Heart left ventricle (tissue), 16 donors: ENCODE measurements at regions not wholly inside any gene's neighbourhood (a gene's known extent, or its start where the extent isn't known, plus 50 kb on each side); places are given as distances from the start of the nearest gene placed in this dataset.

ENCODE experiments used
- ATAC-seq, 4 donors: fragments of 200-7000 bp; cut with Tn5 transposase; one replicate each; pipeline ENCODE4 v1.9.1; 2020 to 2022; ENCODE audit warnings: moderate library complexity in 4 of 4, mild to moderate bottlenecking in 3 of 4, moderate number of reproducible peaks in 1 of 4
- DNase-seq, 5 donors: peaks; one replicate each; pipeline ENCODE4 v3.0.0-alpha.2; 2020
- H3K27ac ChIP-seq, 12 donors: fragments of 200-600 bp; sonication (generic) in 4 of 12; one replicate each; pipeline versions ENCODE4 v1.5.0 to v1.8.0; 2016 to 2022; ENCODE audit warnings: mild to moderate bottlenecking in 2 of 12
- H3K27me3 ChIP-seq, 9 donors: fragments of 200-600 bp; sonication (generic) in 2 of 9; one replicate each; pipeline versions ENCODE4 v1.5.1 to v1.8.0; 2016 to 2022; ENCODE audit warnings: mild to moderate bottlenecking in 3 of 9
- H3K36me3 ChIP-seq, 9 donors: fragments of 200-600 bp; sonication (generic) in 2 of 9; one replicate each; pipeline versions ENCODE4 v1.5.0 to v1.8.0; 2018 to 2022; ENCODE audit warnings: mild to moderate bottlenecking in 2 of 9
- H3K4me1 ChIP-seq, 12 donors: fragments of 200-600 bp; sonication (generic) in 4 of 12; one replicate each; pipeline versions ENCODE4 v1.5.0 to v1.8.0; 2016 to 2022; ENCODE audit warnings: mild to moderate bottlenecking in 3 of 12
- H3K4me3 ChIP-seq, 12 donors: fragments of 200-600 bp; sonication (generic) in 4 of 12; one replicate each; pipeline versions ENCODE4 v1.5.0 to v1.8.0; 2017 to 2022; ENCODE audit warnings: mild to moderate bottlenecking in 9 of 12, moderate library complexity in 4 of 12
- H3K9me3 ChIP-seq, 12 donors: fragments of 200-600 bp; sonication (generic) in 4 of 12; one replicate each; pipeline versions ENCODE4 v1.5.0 to v1.8.0; 2016 to 2022; ENCODE audit warnings: mild to moderate bottlenecking in 1 of 12
- POLR2A ChIP-seq, 2 donors: fragments of 450-650 bp; IDR thresholded peaks; one replicate each; pipeline ENCODE4 v1.6.1; 2017; ENCODE audit warnings: antibody characterized with exemption in 2 of 2, mild to moderate bottlenecking in 2 of 2, moderate library complexity in 2 of 2
- WGBS, 4 donors: extraction: QIAGEN DNeasy Blood & Tissue Kit in 2 of 4; methylation state at CpG; one replicate each; pipeline versions ENCODE4 v1.1.5 to v1.1.7; 2013 to 2018; 5-methylcytosine and 5-hydroxymethylcytosine counted together
- intact Hi-C, 10 donors: fragments of 100-400 bp; cut with DNase I; formaldehyde crosslinking; loops; one replicate each; pipeline versions ENCODE4 v1.11.1 to v1.14.2; 2022
- TF ChIP-seq, protein P1 (sequence below), 12 donors: fragments of 200-600 bp; sonication (generic) in 4 of 12; IDR thresholded peaks; one replicate each; pipeline versions ENCODE4 v1.5.0 to v1.8.0; 2018 to 2022; ENCODE audit warnings: antibody characterized with exemption in 12 of 12, mild to moderate bottlenecking in 5 of 12
- donor health status: ischemic (EF 13 %, LVEDD 7.1; RV severe dilation, severe dysfunction).
- donor health status: healthy with polysubstance abuse.
- donor health status: DM: no; HTN: yes; CAD: no.
- donor health status: DM: no; HTN: no; CAD: no.
- donor health status: ischemic (EF 25% LVEDD 6.9; RV normal size, moderate dysfunction).
- donor health status: ischemic (EF 25% LVEDD 5.7; RV mildly dilated, moderate dysfunction).
- donor health status: healthy.
- donor health status: DM: yes; HTN: yes; CAD: no.
- donor health status: ischemic (EF 35%, LVEDD 5.7; RV mildly dilated, moderate dysfunction).
- donor health status: nonischemic (EF 11% LVEDD 7.7; RV severe dilation, severe dysfunction).
- donor health status: DM: yes; HTN: yes; CAD: no.
- donor health status: PGD.
- donor health status: ischemic (EF 29% LVEDD 5.4; RV normal size, mild dysfunction).
- donor health status: nonischemic (EF 23%, LVEDD 6.1; RV moderate dilation, normal function).

DNA sequence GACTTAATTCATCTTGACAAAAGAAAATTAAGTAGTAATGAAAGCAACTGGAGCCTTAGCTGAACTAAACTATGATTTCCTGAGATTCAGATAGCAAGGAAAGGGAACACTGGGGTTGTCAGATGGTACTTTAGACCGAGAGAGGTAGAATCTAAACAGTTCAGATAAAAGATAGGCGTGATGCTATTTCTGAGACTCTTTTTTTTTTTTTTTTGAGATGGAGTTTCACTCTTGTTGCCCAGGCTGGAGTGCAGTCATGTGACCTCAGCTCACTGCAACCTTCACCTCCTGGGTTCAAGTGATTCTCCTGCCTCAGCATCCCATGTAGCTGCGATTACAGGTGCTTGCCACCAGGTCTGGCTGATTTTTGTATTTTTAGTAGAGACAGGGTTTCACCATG lies 279.9 kb upstream of the UMPS start:
- intact Hi-C loops: no loop called here
- Histone ChIP-seq H3K27ac (no peak overlapping the region), H3K36me3 (peaks cover 0 to 64% (median 24%) of the 10 kb centered on the region in 9 donors), H3K9me3 (no peaks in the 10 kb centered on the region), H3K4me3 (no peak overlapping the region), H3K4me1 (no peaks in the 10 kb centered on the region), H3K27me3 (no peaks in the 10 kb centered on the region)
- ATAC-seq (no peak), DNase-seq (no peak)
- TF ChIP-seq POLR2A (IDR thresholded peaks at IDR 0.05): no peak
- TF ChIP-seq, protein P1, sequence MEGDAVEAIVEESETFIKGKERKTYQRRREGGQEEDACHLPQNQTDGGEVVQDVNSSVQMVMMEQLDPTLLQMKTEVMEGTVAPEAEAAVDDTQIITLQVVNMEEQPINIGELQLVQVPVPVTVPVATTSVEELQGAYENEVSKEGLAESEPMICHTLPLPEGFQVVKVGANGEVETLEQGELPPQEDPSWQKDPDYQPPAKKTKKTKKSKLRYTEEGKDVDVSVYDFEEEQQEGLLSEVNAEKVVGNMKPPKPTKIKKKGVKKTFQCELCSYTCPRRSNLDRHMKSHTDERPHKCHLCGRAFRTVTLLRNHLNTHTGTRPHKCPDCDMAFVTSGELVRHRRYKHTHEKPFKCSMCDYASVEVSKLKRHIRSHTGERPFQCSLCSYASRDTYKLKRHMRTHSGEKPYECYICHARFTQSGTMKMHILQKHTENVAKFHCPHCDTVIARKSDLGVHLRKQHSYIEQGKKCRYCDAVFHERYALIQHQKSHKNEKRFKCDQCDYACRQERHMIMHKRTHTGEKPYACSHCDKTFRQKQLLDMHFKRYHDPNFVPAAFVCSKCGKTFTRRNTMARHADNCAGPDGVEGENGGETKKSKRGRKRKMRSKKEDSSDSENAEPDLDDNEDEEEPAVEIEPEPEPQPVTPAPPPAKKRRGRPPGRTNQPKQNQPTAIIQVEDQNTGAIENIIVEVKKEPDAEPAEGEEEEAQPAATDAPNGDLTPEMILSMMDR (IDR thresholded peaks at IDR 0.05): no peak
- WGBS, 4 donors: 88 to 97% (median 92%) methylated on average over 3 of the region's 3 CpGs

DNA sequence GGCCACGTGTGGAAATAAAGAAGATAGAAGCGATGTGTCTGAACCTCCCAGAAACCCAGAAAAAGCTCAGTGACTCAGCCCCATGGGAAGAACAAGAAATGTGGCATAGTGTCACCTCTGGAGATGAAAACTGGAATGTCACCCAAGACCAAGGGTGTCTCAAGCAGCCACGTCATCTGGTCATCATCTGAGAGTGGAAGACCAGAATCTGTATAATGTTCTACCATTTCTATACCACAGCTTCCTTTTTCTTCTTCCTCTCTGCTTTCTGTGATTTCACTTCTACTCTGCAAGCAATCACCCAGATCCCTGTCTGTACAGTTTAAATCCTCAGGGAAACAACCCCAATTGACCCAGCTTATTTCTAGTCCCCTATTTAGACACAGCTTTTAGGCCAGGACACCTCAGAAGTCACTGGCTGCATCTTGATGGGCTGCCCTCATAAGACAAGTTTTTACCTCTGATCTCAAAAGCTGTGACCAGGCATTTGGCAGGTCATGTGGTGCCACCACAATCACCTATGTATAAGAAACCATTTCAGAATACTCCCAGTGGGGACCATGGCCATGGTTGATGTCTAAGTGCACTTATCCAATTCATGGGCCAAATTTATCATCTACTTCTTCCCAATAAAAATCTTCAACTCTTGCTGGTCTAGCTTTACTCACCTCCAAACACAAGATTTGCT lies 278.5 kb upstream of the UMPS start:
- Histone ChIP-seq H3K27ac (no peak overlapping the region), H3K36me3 (peaks cover 0 to 53% (median 14%) of the 10 kb centered on the region in 9 donors), H3K27me3 (no peaks in the 10 kb centered on the region), H3K4me3 (no peak overlapping the region), H3K9me3 (no peaks in the 10 kb centered on the region), H3K4me1 (no peaks in the 10 kb centered on the region)
- intact Hi-C loops: no loop called here
- WGBS, 4 donors: 78 to 88% (median 82%) methylated on average over 3 of the region's 3 CpGs
- ATAC-seq (no peak), DNase-seq (no peak)
- no peak for TF ChIP-seq POLR2A (IDR thresholded peaks at IDR 0.05)
- TF ChIP-seq, protein P1 (IDR thresholded peaks at IDR 0.05): no peak

DNA sequence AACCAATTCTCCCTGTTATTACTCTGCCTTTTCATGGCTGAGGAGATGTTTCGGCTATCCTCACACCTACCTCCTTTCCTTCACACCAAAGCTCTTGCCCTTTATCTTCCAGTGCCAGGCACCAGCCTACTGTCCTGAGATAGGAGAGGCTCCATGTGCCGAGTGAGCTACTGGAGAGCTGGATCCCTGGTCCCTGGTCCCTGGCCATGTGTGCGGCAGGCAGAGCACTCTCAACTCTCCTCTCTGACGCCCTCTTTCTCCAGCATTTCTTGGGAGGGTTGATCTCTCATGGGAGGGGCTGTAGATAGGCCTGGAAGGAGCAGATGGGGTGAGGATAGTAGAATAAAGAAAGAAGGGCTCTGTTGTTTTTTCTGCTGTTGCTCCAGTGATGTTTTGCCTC lies 277.1 kb upstream of the UMPS start:
- peaks cover 0 to 47% (median 4%) of the 10 kb centered on the region in 9 donors for H3K36me3 ChIP-seq
- H3K4me3 ChIP-seq: no peak overlapping the region
- ATAC-seq (no peak), DNase-seq (no peak)
- no peaks in the 10 kb centered on the region for H3K4me1 ChIP-seq
- 71 to 91% (median 88%) methylated on average over 4 of the region's 4 CpGs for WGBS, 4 donors
- TF ChIP-seq, protein P1 (IDR thresholded peaks at IDR 0.05): no peak
- TF ChIP-seq POLR2A (IDR thresholded peaks at IDR 0.05): no peak
- intact Hi-C loops: no loop called here
- no peaks in the 10 kb centered on the region for H3K9me3 ChIP-seq
- H3K27me3 ChIP-seq: no peaks in the 10 kb centered on the region
- no peak overlapping the region for H3K27ac ChIP-seq

DNA sequence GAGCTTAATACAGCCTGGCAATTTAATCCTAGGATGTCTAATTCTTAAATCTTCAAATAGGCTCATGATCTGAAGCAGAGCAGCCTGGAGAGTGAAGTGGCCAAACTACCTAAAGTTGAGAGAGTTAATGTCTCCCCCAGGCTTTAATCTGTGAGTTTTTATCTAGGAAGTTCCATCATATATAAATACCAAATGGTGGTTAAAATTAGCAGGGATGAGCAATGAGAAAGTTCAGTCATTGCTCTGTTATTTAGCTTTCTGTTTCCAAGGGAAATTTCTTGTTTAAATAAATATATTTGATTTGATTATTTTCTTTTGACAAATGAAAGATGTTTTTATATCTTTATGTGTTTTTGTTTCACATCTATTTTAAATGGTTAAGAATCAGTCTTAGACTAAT lies 274.4 kb upstream of the UMPS start:
- Histone ChIP-seq H3K9me3 (no peaks in the 10 kb centered on the region), H3K36me3 (peaks cover 0 to 35% (median 4%) of the 10 kb centered on the region in 9 donors), H3K27ac (no peak overlapping the region), H3K4me3 (no peak overlapping the region), H3K4me1 (no peaks in the 10 kb centered on the region), H3K27me3 (no peaks in the 10 kb centered on the region)
- ATAC-seq (no peak), DNase-seq (no peak)
- intact Hi-C loops: no loop called here
- TF ChIP-seq, protein P1 (IDR thresholded peaks at IDR 0.05): no peak
- no peak for TF ChIP-seq POLR2A (IDR thresholded peaks at IDR 0.05)
